Esophagus muscularis mucosa (tissue), 3 donors: ENCODE measurements at regions not wholly inside any gene's neighbourhood (a gene's known extent, or its start where the extent isn't known, plus 50 kb on each side); places are given as distances from the start of the nearest gene placed in this dataset.

ENCODE experiments used
- POLR2A ChIP-seq: fragments of 450-650 bp; IDR thresholded peaks from one replicate; pipeline ENCODE4 v1.6.1; 2017; ENCODE audit warnings: antibody characterized with exemption, moderate library complexity, mild to moderate bottlenecking, low read depth
- POLR2AphosphoS5 ChIP-seq, 2 donors: sonication (generic); formaldehyde crosslinking; IDR thresholded peaks; one replicate each; pipeline ENCODE4 v1.6.1; 2017; ENCODE audit warnings: antibody characterized with exemption in 2 of 2
- TF ChIP-seq, protein P1 (sequence below), 3 experiments: fragments of 200-600 bp in 2 of 3; fragments of 450-650 bp in 1 of 3; sonication (generic) in 2 of 3; IDR thresholded peaks; one replicate each; pipeline ENCODE4 v1.5.1; 2017 to 2019; ENCODE audit warnings: antibody characterized with exemption in 3 of 3, mild to moderate bottlenecking in 2 of 3, moderate library complexity in 1 of 3

DNA sequence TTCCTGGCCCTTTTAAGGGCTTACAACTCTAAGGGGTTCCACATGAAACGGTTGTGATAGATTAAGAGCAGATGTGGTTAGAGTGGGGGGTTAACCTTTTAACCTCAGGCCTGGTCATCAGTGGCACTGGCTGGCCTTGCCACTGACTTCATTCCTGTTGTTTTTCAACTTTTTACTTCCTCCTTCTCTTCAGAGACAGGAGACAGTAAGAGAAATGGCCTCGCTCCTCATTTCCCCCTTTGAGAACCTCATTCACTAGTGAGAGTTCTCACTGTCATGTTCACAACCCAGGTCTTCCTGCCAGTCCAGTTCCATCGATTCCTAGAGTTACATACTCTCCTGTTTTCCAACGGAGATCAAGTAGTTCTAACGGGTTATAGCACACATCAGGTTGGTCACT is 101.6 kb upstream of the SLC1A4 start:
- TF ChIP-seq POLR2A (no peak), POLR2AphosphoS5 (IDR thresholded peaks at IDR 0.05) (no peak)
- TF ChIP-seq, protein P1, sequence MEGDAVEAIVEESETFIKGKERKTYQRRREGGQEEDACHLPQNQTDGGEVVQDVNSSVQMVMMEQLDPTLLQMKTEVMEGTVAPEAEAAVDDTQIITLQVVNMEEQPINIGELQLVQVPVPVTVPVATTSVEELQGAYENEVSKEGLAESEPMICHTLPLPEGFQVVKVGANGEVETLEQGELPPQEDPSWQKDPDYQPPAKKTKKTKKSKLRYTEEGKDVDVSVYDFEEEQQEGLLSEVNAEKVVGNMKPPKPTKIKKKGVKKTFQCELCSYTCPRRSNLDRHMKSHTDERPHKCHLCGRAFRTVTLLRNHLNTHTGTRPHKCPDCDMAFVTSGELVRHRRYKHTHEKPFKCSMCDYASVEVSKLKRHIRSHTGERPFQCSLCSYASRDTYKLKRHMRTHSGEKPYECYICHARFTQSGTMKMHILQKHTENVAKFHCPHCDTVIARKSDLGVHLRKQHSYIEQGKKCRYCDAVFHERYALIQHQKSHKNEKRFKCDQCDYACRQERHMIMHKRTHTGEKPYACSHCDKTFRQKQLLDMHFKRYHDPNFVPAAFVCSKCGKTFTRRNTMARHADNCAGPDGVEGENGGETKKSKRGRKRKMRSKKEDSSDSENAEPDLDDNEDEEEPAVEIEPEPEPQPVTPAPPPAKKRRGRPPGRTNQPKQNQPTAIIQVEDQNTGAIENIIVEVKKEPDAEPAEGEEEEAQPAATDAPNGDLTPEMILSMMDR (IDR thresholded peaks at IDR 0.05) = no peak
